B cell (primary cell): ENCODE measurements at regions not wholly inside any gene's neighbourhood (a gene's known extent, or its start where the extent isn't known, plus 50 kb on each side); places are given as distances from the start of the nearest gene placed in this dataset.

Experiments used
- ATAC-seq: fragments of 200-7000 bp; cut with Tn5 transposase; one replicate; pipeline ENCODE4 v1.10.0; 2021; ENCODE audit warnings: low read depth, mild to moderate bottlenecking, moderate number of reproducible peaks, moderate library complexity
- CTCF ChIA-PET: fragments of 350-600 bp; sonication (Branson Sonifier 250); formaldehyde crosslinking; loops from one replicate; lab custom pipeline; 2021; ENCODE audit warnings: antibody characterized with exemption, inconsistent platforms; lab: Charles Lee
- POLR2A ChIA-PET: fragments of 350-600 bp; sonication (Branson Sonifier 250); formaldehyde crosslinking; loops from one replicate; lab custom pipeline; 2021; ENCODE audit warnings: antibody characterized with exemption; lab: Charles Lee
- DNase-seq: peaks from one replicate; pipeline ENCODE4 v3.0.0; 2013
- H2AFZ ChIP-seq: 2 replicates; pipeline ENCODE4 v1.6.1; 2012; ENCODE audit warnings: mild to moderate bottlenecking, low read depth, low read length; ENCODE audit not compliant: insufficient read depth, poor library complexity, severe bottlenecking
- H3K27ac ChIP-seq, 2 donors: 1 replicate in 1 of 2; 2 replicates in 1 of 2; pipeline ENCODE4 v1.5.1; 2012 to 2013; ENCODE audit warnings: low read length in 2 of 2, mild to moderate bottlenecking in 2 of 2, moderate library complexity in 1 of 2
- H3K27me3 ChIP-seq, 4 experiments: fragments of 200-600 bp in 1 of 4; sonication (generic) in 1 of 4; replicated peaks in 1 of 4; 1 replicate in 2 of 4; 2 replicates in 2 of 4; pipeline versions ENCODE4 v1.6.1 to v1.7.0; 2013 to 2016; ENCODE audit warnings: low read length in 3 of 4, mild to moderate bottlenecking in 2 of 4, mixed read lengths in 1 of 4, moderate library complexity in 1 of 4; ENCODE audit not compliant: insufficient read depth in 4 of 4, control insufficient read depth in 3 of 4; ENCODE audit errors: control extremely low read depth in 1 of 4
- H3K36me3 ChIP-seq, 2 experiments: replicated peaks in 1 of 2; 1 replicate in 1 of 2; 2 replicates in 1 of 2; pipeline versions ENCODE4 v1.6.1 to v1.7.1; 2013; ENCODE audit warnings: low read length in 1 of 2; ENCODE audit not compliant: insufficient read depth in 2 of 2, control insufficient read depth in 1 of 2; ENCODE audit errors: control extremely low read depth in 1 of 2, extremely low read depth in 1 of 2
- H3K4me1 ChIP-seq, 2 donors: fragments of 200-600 bp in 1 of 2; sonication (generic) in 1 of 2; 1 replicate in 1 of 2; 2 replicates in 1 of 2; pipeline versions ENCODE4 v1.5.1 to v1.6.1; 2013 to 2017; ENCODE audit warnings: low read length in 2 of 2; ENCODE audit not compliant: control insufficient read depth in 2 of 2, insufficient read depth in 2 of 2
- H3K4me2 ChIP-seq: replicated peaks from 2 replicates; pipeline ENCODE3; 2012; ENCODE audit warnings: mild to moderate bottlenecking, low read depth, low read length; ENCODE audit not compliant: poor library complexity, severe bottlenecking
- H3K4me3 ChIP-seq, 5 experiments: fragments of 200-600 bp in 1 of 5; sonication (generic) in 1 of 5; 1 replicate in 3 of 5; 2 replicates in 2 of 5; pipeline versions ENCODE4 v1.5.1 to v1.7.0; 2011 to 2016; ENCODE audit warnings: low read length in 4 of 5, mild to moderate bottlenecking in 4 of 5, low read depth in 2 of 5, control low read depth in 1 of 5, moderate library complexity in 1 of 5; ENCODE audit not compliant: insufficient read depth in 1 of 5; ENCODE audit errors: control extremely low read depth in 1 of 5, extremely low read depth in 1 of 5
- H3K79me2 ChIP-seq: fragments of 200-600 bp; sonication (generic); one replicate; pipeline ENCODE4 v1.6.0; 2016; ENCODE audit warnings: low read length; ENCODE audit not compliant: control insufficient read depth, insufficient read depth
- H3K9ac ChIP-seq: fragments of 200-600 bp; sonication (generic); 2 replicates; pipeline ENCODE4 v1.6.1; 2017; ENCODE audit warnings: mild to moderate bottlenecking, low read length, moderate library complexity
- H3K9me3 ChIP-seq, 3 donors: one replicate each; pipeline versions ENCODE4 v1.6.1 to v1.7.1; 2013; ENCODE audit warnings: low read length in 2 of 3; ENCODE audit not compliant: control insufficient read depth in 2 of 3, insufficient read depth in 1 of 3; ENCODE audit errors: control extremely low read depth in 1 of 3
- H4K20me1 ChIP-seq: 2 replicates; pipeline ENCODE4 v1.6.0; 2012; ENCODE audit warnings: mild to moderate bottlenecking, low read length; ENCODE audit not compliant: insufficient read depth, control insufficient read depth, poor library complexity, severe bottlenecking
- H3K27ac Mint-ChIP-seq: one replicate; pipeline ENCODE4 v1.8.0; 2021; ENCODE audit warnings: mixed read lengths
- H3K27me3 Mint-ChIP-seq: one replicate; pipeline ENCODE4 v1.8.0; 2021; ENCODE audit warnings: mixed read lengths
- H3K4me1 Mint-ChIP-seq: one replicate; pipeline ENCODE4 v1.8.0; 2021; ENCODE audit warnings: mixed read lengths
- H3K4me3 Mint-ChIP-seq: one replicate; pipeline ENCODE4 v1.8.0; 2021; ENCODE audit warnings: mixed read lengths
- H3K9me3 Mint-ChIP-seq: one replicate; pipeline ENCODE4 v1.8.0; 2022; ENCODE audit warnings: mixed read lengths; ENCODE audit not compliant: insufficient read depth
- CTCF ChIP-seq: fragments of 200-600 bp; IDR thresholded peaks from one replicate; pipeline ENCODE4 v1.8.0; 2022; ENCODE audit warnings: antibody characterized with exemption, mild to moderate bottlenecking
- EZH2 ChIP-seq: IDR thresholded peaks from 2 replicates; pipeline ENCODE4 v1.6.1; 2012; ENCODE audit warnings: borderline replicate concordance, low read depth, mild to moderate bottlenecking, moderate library complexity, low read length; ENCODE audit not compliant: insufficient read depth, poor library complexity, severe bottlenecking
- WGBS: methylation state at CpG from one replicate; pipeline ENCODE4 v1.1.5; 2013; ENCODE audit warnings: missing lambda C conversion rate; ENCODE audit not compliant: insufficient coverage; 5-methylcytosine and 5-hydroxymethylcytosine counted together
- intact Hi-C: fragments of 100-400 bp; cut with micrococcal nuclease; formaldehyde crosslinking; loops from one replicate; pipeline ENCODE4 v1.10.0; 2022

GRCh38 chr14:86772075-86772474 lies 1220.9 kb downstream of the GALC start:
- no peak overlapping the region for H3K27ac Mint-ChIP-seq
- intact Hi-C loops = no loop called here
- Histone ChIP-seq H3K9me3 (peaks cover 0 to 7% (median under 1%) of the 10 kb centered on the region in 3 donors), H3K4me2 (no peak overlapping the region), H3K4me1 (no peaks in the 10 kb centered on the region), H3K27me3 (no peaks in the 10 kb centered on the region), H3K9ac (no peak overlapping the region), H3K36me3 (no peaks in the 10 kb centered on the region), H4K20me1 (no peaks in the 10 kb centered on the region), H3K27ac (no peak overlapping the region), H3K4me3 (no peak overlapping the region), H3K79me2 (no peaks in the 10 kb centered on the region), H2AFZ (no peak overlapping the region)
- H3K27me3 Mint-ChIP-seq = no peaks in the 10 kb centered on the region
- WGBS = 60% methylated on average over 1 of the region's 1 CpG
- DNase-seq = no peak
- no peak overlapping the region for H3K4me3 Mint-ChIP-seq
- ATAC-seq = no peak
- H3K4me1 Mint-ChIP-seq = no peaks in the 10 kb centered on the region
- TF ChIP-seq EZH2 (no peak), CTCF (no peak)
- peaks cover 2% of the 10 kb centered on the region for H3K9me3 Mint-ChIP-seq
- ChIA-PET CTCF (no interaction called here), POLR2A (no interaction called here)

- WGBS = no CpG with 5 or more reads among the region's 3 CpGs
Observed at GRCh38 chr14:86770186-86770585, 1222.8 kb downstream of the GALC start.

More at GRCh38 chr14:86770186-86770585, 1222.8 kb downstream of the GALC start:
- Mint-ChIP-seq H3K27me3 (no peaks in the 10 kb centered on the region), H3K9me3 (no peaks in the 10 kb centered on the region), H3K4me3 (no peak overlapping the region), H3K4me1 (no peaks in the 10 kb centered on the region), H3K27ac (no peak overlapping the region)
- intact Hi-C loops = no loop called here
- TF ChIP-seq CTCF = no peak
- no peak for TF ChIP-seq EZH2
- Histone ChIP-seq H3K27me3 (no peaks in the 10 kb centered on the region), H3K79me2 (no peaks in the 10 kb centered on the region), H3K4me1 (no peaks in the 10 kb centered on the region), H3K9ac (no peak overlapping the region), H2AFZ (no peak overlapping the region), H4K20me1 (no peaks in the 10 kb centered on the region), H3K9me3 (peaks cover 0 to 3% (median 0%) of the 10 kb centered on the region in 3 donors), H3K4me2 (no peak overlapping the region), H3K27ac (no peak overlapping the region), H3K4me3 (no peak overlapping the region), H3K36me3 (no peaks in the 10 kb centered on the region)
- DNase-seq = no peak
- CTCF ChIA-PET = no interaction called here
- POLR2A ChIA-PET = no interaction called here
- no peak for ATAC-seq
